ENCODE measurements at regions not wholly inside any gene's neighbourhood (a gene's known extent, or its start where the extent isn't known, plus 50 kb on each side); places are given as distances from the start of the nearest gene placed in this dataset.

DNA sequence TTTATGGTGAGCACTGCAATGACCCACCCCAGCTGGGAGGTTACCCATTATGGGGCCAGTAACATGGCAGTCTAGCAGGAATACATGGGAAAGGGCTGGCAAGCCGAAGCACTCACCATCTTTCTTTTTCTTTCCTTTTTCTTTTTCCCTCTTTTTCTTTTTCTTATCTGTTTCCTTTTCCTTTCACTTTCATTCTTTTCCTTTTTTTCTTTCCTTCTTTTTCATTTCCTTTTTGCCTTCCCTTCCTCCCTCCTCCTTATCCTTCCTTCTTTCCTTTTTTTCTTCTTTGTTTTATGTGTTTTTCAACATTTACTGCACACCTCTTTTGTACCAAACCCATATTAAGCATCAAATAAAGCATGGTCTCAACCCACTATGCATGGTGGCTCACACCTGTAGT lies 501.1 kb downstream of the MED13L start:
- no peak overlapping the region for H3K27ac ChIP-seq
- Mint-ChIP-seq H3K27me3 (ENCODE audit: insufficient read depth, low read depth) (peaks cover 11% of the 10 kb centered on the region), H3K27ac (no peak overlapping the region), H3K4me3 (no peak overlapping the region), H3K9me3 (no peaks in the 10 kb centered on the region), H3K4me1 (peaks cover 6% of the 10 kb centered on the region), H3K36me3 (no peaks in the 10 kb centered on the region)
- H4K20me1 ChIP-seq (ENCODE audit: low read depth), result no peaks in the 10 kb centered on the region
- no peak for TF ChIP-seq EZH2 (IDR thresholded peaks at IDR 0.05)
- no peak for TF ChIP-seq EZH2phosphoT487 (IDR thresholded peaks at IDR 0.05)
- no peaks in the 10 kb centered on the region for H3K79me2 ChIP-seq (ENCODE audit: low read depth)
- no peaks in the 10 kb centered on the region for H3K27me3 ChIP-seq
- no peak overlapping the region for H2AFZ ChIP-seq (replicated peaks)
- no peaks in the 10 kb centered on the region for H3K4me1 ChIP-seq
- H3K9me3 ChIP-seq (ENCODE audit: low read depth), result no peaks in the 10 kb centered on the region
- no peak overlapping the region for H3K4me3 ChIP-seq
- no peaks in the 10 kb centered on the region for H3F3A ChIP-seq (ENCODE audit: low read depth)
- no peaks in the 10 kb centered on the region for H3K36me3 ChIP-seq
- no peak for DNase-seq (ENCODE audit: low spot score)
- H3K4me2 ChIP-seq, result no peak overlapping the region
- H3K9ac ChIP-seq, result no peak overlapping the region

- Mint-ChIP-seq H3K36me3 (no peaks in the 10 kb centered on the region), H3K4me3 (no peak overlapping the region), H3K9me3 (no peaks in the 10 kb centered on the region), H3K27me3 (ENCODE audit: insufficient read depth, low read depth) (peaks cover 19% of the 10 kb centered on the region), H3K27ac (no peak overlapping the region), H3K4me1 (peaks cover 6% of the 10 kb centered on the region)
- Histone ChIP-seq H3K9me3 (ENCODE audit: low read depth) (no peaks in the 10 kb centered on the region), H3K79me2 (ENCODE audit: low read depth) (no peaks in the 10 kb centered on the region), H3F3A (ENCODE audit: low read depth) (no peaks in the 10 kb centered on the region), H3K9ac (no peak overlapping the region), H3K4me1 (no peaks in the 10 kb centered on the region), H3K27me3 (no peaks in the 10 kb centered on the region), H3K27ac (no peak overlapping the region), H3K4me2 (no peak overlapping the region), H3K36me3 (no peaks in the 10 kb centered on the region), H2AFZ (replicated peaks) (no peak overlapping the region), H4K20me1 (ENCODE audit: low read depth) (no peaks in the 10 kb centered on the region), H3K4me3 (no peak overlapping the region)
- TF ChIP-seq, protein P1, sequence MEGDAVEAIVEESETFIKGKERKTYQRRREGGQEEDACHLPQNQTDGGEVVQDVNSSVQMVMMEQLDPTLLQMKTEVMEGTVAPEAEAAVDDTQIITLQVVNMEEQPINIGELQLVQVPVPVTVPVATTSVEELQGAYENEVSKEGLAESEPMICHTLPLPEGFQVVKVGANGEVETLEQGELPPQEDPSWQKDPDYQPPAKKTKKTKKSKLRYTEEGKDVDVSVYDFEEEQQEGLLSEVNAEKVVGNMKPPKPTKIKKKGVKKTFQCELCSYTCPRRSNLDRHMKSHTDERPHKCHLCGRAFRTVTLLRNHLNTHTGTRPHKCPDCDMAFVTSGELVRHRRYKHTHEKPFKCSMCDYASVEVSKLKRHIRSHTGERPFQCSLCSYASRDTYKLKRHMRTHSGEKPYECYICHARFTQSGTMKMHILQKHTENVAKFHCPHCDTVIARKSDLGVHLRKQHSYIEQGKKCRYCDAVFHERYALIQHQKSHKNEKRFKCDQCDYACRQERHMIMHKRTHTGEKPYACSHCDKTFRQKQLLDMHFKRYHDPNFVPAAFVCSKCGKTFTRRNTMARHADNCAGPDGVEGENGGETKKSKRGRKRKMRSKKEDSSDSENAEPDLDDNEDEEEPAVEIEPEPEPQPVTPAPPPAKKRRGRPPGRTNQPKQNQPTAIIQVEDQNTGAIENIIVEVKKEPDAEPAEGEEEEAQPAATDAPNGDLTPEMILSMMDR (IDR thresholded peaks at IDR 0.05), result no peak
- TF ChIP-seq EZH2 (IDR thresholded peaks at IDR 0.05), result no peak
- TF ChIP-seq EZH2phosphoT487 (IDR thresholded peaks at IDR 0.05), result no peak
- DNase-seq (ENCODE audit: low spot score), result no peak
Measured at GRCh38 chr12:115774148-115774895, 503.2 kb downstream of the MED13L start.

GRCh38 chr12:115771601-115772000 lies 505.9 kb downstream of the MED13L start:
- Histone ChIP-seq H3K9ac (no peak overlapping the region), H3K4me3 (no peak overlapping the region), H3K79me2 (ENCODE audit: low read depth) (no peaks in the 10 kb centered on the region), H3K27me3 (no peaks in the 10 kb centered on the region), H3K4me2 (no peak overlapping the region), H3F3A (ENCODE audit: low read depth) (no peaks in the 10 kb centered on the region), H3K27ac (no peak overlapping the region), H3K36me3 (no peaks in the 10 kb centered on the region), H2AFZ (replicated peaks) (no peak overlapping the region), H3K4me1 (no peaks in the 10 kb centered on the region), H4K20me1 (ENCODE audit: low read depth) (no peaks in the 10 kb centered on the region), H3K9me3 (ENCODE audit: low read depth) (no peaks in the 10 kb centered on the region)
- H3K27ac Mint-ChIP-seq, result no peak overlapping the region
- no peak overlapping the region for H3K4me3 Mint-ChIP-seq
- peaks cover 18% of the 10 kb centered on the region for H3K27me3 Mint-ChIP-seq (ENCODE audit: insufficient read depth, low read depth)
- no peak for DNase-seq (ENCODE audit: low spot score)
- no peaks in the 10 kb centered on the region for H3K36me3 Mint-ChIP-seq
- no peaks in the 10 kb centered on the region for H3K9me3 Mint-ChIP-seq
- H3K4me1 Mint-ChIP-seq, result peaks cover 6% of the 10 kb centered on the region
- no peak for TF ChIP-seq EZH2phosphoT487 (IDR thresholded peaks at IDR 0.05)
- TF ChIP-seq, protein P1 (IDR thresholded peaks at IDR 0.05), result no peak
- no peak for TF ChIP-seq EZH2 (IDR thresholded peaks at IDR 0.05)

DNA sequence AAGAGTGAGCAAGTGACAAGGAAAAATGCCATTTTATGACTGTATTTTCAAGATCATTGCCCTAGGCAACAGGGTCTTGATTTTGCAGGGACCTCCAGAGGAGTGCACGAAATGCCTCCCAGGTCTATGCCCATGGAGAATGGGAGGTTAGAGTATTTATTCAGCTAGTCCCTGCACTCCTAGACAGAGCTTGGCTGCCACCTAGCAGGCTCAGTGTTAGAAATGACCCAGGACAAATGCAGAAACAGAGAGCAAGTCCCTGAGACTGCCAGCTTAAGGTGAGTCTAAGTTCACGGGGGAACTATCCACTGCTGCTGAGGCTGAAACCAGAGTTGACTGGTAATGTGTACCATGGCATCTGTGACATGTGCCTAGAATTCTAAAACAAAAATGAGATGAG lies 506.4 kb downstream of the MED13L start:
- Histone ChIP-seq H3K4me3 (no peak overlapping the region), H3K9me3 (ENCODE audit: low read depth) (no peaks in the 10 kb centered on the region), H3F3A (ENCODE audit: low read depth) (no peaks in the 10 kb centered on the region), H3K27ac (no peak overlapping the region), H4K20me1 (ENCODE audit: low read depth) (no peaks in the 10 kb centered on the region), H3K4me1 (no peaks in the 10 kb centered on the region), H3K79me2 (ENCODE audit: low read depth) (no peaks in the 10 kb centered on the region), H3K27me3 (no peaks in the 10 kb centered on the region), H3K4me2 (no peak overlapping the region), H3K36me3 (no peaks in the 10 kb centered on the region), H3K9ac (no peak overlapping the region), H2AFZ (replicated peaks) (no peak overlapping the region)
- Mint-ChIP-seq H3K9me3 (no peaks in the 10 kb centered on the region), H3K4me3 (no peak overlapping the region), H3K27me3 (ENCODE audit: insufficient read depth, low read depth) (peaks cover 19% of the 10 kb centered on the region), H3K4me1 (peaks cover 6% of the 10 kb centered on the region), H3K36me3 (no peaks in the 10 kb centered on the region), H3K27ac (no peak overlapping the region)
- peak; percentile 44 for DNase-seq (ENCODE audit: low spot score)
- TF ChIP-seq EZH2 (IDR thresholded peaks at IDR 0.05) (no peak), EZH2phosphoT487 (IDR thresholded peaks at IDR 0.05) (no peak)
- TF ChIP-seq, protein P1 (IDR thresholded peaks at IDR 0.05), result peak; percentile 49
